GM19467 (cell line): ENCODE measurements at regions not wholly inside any gene's neighbourhood (a gene's known extent, or its start where the extent isn't known, plus 50 kb on each side); places are given as distances from the start of the nearest gene placed in this dataset.
"Not testable (repeated sequence)": the region's sequence is repeated elsewhere in the genome, so short reads cannot be mapped to it uniquely, and the experiment has no call there.

Experiments
- ATAC-seq: cut with Tn5 transposase; IDR thresholded peaks from one replicate; pipeline ENCODE4 v1.9.1; 2021; ENCODE audit warnings: mild to moderate bottlenecking, moderate library complexity; ENCODE audit not compliant: unreplicated experiment

- ATAC-seq = no peak
These were observed 286.5 kb upstream of the MGAT5 start for GRCh38 chr2:133967326-133967725.

DNA sequence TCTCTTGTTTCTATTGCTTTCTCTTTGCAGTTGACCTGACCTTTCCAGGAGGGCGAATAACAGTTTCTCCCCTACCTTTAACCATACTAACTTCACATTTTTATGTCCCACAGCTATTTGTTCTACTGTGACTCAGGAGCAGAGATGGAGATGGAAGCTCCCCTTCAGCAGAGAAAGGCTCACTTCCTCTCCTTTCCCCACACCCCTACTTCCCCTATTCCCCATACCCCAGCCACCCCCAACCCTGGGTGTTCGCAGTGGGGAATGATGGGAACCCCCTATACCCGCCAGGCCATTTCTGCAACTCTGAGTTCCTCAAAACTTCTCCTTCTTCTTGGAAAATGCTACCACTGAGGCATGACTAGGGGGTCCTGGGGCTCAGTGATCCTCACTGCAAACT is 285.4 kb upstream of the MGAT5 start:
- no peak for ATAC-seq

GRCh38 chr2:133970641-133971040 is 283.2 kb upstream of the MGAT5 start:
- no peak for ATAC-seq

- ATAC-seq = no peak
These were observed 281.6 kb upstream of the MGAT5 start for GRCh38 chr2:133972297-133972696.

DNA sequence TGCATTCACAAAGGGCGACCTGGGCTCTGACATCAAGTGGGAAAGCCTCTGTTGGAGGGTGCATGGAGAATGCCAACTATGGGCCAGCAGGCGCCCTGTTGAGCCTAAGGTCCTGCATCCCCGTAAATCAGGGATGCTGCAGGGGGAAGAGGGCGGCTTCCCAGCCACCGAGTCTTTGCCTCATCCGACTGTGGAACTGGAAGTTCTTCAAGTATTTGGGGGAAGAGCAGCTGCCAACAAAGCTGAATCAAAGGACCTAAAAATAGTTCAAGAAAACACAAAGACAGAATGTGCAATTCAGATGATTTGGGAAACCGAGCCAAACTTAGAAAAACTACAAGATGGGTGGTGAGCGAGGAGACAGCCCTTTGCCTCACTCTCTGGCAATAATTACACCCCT is 281.1 kb upstream of the MGAT5 start:
- no peak for ATAC-seq

GRCh38 chr2:133974353-133974752 is 279.5 kb upstream of the MGAT5 start:
- ATAC-seq = no peak

- ATAC-seq = no peak
These were observed 278.7 kb upstream of the MGAT5 start for GRCh38 chr2:133975135-133975534.

DNA sequence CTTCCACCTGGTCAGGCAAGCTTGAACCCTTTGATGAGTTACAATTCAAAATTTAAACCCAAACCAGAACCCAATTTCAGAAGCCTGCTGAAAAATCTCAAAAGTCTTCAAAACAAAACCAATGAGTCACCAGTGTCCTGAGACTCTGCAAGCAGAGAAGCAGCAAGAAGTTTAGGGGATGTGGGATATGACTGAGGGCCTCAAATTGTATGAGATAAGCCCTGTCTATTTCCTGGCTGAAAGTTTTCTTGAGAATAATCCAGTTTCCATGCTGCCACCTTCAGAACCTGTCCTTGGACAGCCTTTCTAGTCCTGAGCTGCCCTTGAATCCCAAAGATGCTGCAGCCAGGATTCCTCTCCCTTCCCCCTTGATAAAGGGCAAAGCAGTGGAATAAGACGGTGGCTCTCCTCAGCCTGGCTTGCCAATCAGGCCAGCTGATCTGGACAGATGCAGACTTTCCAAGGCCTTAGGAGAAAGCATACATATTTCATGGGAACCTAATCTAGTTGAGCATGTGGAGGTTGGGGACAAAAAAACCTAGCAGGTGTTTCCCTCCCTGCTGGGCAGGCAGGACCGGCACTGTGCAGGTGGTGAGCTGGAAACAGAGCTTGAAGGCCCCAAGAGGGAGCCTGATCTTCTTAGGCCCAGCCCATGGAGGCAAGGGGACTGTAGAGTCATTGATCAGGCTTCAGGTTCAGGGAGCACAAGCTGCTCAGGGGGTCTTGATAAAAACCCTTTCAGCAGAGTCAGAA is 278.0 kb upstream of the MGAT5 start:
- ATAC-seq = no peak

DNA sequence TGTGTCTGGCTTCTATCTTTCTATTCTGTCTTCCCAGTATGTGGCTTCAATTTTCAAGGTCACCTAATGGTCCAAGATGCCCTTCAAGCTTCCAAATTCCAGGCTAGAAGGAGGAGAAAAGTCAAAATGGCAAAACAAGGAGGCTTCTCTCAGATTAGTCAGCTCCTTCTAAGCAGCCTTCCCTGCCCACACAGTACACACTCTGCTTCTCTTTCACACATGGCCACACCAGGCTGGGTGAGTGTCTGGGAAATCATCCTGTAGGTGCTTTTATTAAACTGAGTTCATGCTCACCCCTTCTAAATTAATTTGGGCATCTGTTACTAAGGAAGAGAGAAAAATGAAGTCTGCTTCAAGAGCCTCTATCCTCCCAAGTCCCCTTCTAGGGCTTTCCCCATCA is 277.2 kb upstream of the MGAT5 start:
- ATAC-seq = no peak

DNA sequence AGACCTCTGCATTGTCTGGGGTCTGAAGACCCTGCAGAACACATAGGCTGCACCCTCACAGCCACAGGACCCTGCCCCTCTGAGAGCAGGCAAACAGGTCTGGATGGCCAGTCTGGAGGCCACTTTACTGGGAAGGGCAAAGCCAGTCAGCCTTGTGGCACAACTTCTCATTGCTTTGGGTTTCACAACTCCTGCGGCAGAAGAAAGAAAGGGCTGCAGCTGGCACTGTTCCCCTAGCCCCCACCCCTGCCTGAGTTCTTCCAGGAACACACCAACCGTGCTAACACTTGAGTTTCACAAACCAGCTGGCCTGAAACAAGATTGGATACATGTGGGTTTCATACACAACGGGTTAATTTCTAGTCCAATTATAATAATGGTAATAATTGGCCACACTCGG is 276.5 kb upstream of the MGAT5 start:
- no peak for ATAC-seq

DNA sequence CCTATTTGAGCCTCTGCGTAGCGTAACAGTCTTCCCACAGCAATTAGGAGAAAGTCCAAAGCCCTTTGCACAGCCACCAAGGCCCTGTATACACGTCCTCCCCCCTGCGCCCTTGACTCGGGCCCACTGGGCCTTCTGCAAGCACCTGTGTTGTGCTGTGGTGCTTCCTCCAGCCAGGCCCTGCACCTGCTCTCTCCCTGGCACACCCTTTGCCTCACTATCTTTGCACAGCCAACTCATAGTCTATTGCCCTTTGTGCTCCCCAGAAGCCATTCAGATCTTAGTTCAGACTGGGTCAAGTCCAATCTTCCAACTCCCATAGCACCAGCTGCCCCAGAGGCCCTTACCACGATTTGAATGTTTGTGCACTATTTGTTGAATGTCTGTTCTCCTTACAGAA is 271.6 kb upstream of the MGAT5 start:
- ATAC-seq = no peak

DNA sequence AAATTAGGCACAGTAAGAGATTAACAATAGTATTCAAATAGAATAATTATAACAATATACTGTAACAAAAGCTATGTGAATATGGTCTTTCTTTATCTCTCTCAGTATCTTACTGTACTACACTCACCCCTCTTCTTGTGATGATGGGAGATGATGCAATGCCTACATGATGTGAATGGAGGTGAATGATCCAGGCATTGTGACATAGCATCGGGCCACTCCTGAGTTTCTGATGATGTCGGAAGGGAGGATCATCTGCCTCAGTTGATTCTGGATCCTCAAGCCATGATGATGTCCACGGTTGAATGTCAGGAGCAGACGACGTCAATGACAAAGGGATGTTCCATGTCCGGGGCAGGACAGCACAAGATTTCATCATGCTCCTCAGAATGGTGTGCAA is 268.3 kb upstream of the MGAT5 start:
- ATAC-seq = no peak

DNA sequence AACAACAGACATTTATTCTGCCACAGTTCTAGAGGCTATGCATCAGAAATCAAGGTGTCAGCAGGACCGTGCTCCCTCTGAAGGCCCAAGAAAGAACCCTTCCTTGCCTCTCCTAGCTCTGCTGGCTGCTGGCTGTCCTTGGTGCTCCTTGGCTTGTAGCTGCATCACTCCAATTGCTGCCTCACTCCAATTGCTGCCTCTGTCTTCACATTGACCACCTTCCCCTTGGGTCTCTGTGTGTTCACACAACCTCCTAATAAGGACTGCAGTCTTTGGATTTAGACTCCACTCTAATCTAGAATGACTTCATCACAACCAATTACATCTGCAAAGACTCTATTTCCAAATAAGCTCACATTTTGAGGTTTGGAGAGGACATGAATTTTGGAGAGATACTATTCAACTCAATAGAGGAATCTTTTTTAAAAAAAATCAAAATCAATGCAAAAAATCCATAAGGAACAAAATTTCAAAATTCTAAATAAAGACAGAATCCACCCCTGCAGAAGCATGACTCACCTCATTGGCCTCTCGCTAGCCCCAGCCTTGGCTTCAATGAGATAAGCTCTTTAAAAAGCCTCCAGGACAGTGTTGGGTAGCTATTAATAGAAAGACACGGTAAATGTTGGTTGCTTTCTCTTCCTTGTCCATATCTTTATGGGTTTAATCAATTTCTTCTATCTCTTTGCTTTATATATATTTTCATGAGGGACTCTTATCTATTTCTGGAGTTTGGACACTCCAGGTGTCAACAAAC is 267.6 kb upstream of the MGAT5 start:
- ATAC-seq = no peak

DNA sequence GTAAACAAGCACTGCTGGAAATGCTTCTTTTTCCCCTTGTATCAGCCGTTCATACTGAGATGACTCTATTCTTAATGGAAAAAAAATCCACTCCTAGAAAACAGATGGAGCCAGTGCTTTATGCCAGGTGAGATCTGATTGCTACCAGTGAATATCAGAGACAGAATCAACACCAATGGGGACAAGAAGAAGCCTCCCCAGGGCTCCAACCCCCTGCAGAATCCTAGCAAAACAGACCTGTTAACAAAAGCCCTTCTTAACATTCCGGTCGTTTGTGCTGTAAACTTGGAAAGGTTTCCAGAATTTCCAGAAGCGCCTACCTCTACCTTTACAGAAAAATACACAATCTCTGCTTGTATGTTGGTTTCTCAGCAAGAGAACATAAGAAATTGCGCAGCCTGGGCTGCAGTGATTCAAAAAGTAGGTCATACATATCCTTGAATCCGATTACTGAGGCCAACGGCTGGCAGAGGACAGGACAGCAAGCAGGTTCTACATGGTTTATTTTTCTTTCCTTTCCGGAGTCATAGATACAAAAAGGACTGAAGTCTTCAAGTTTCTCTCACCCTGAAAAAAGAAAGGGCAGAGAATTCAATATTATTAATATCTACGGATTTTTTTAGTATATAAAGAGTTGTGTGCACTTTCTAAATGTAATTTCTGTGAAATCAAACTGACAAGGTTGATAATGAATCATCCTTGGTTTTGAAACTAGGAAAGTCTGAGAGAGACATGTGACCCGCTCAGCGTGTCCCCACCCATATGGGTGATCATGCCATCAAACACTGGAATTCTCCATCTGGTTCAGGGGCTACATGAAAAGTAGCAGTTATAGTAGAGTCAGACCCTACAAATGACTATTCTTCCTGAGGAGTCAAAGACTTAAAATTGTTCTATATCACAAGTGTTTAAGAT is 266.7 kb upstream of the MGAT5 start:
- ATAC-seq = no peak

DNA sequence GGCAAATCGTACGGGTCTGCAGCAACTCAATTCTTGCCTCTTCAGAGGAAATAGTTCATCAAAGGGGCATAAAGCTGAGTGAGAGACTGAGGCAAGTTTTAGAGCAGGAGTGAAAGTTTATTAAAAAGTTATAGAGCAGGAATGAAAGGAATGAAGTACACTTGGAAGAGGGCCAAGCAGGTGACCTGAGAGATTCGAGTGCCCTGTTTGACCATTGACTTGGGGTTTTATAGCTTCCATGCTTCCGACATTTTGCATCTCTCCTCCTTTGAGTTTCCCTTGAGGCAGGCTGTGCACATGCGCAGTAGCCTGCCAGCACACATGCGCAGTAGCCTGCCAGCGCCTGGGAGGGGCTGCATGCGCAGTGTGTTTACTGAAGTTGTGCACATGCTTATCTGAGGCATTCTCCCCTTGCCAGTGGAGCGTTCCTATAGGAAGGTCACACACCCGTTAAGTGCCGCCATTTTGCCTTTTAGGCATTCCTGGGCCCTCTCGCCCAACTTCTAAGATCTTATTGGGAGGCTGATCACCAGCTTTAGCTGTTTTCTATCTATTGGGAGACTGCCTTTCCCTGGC is 265.5 kb upstream of the MGAT5 start:
- ATAC-seq = no peak

DNA sequence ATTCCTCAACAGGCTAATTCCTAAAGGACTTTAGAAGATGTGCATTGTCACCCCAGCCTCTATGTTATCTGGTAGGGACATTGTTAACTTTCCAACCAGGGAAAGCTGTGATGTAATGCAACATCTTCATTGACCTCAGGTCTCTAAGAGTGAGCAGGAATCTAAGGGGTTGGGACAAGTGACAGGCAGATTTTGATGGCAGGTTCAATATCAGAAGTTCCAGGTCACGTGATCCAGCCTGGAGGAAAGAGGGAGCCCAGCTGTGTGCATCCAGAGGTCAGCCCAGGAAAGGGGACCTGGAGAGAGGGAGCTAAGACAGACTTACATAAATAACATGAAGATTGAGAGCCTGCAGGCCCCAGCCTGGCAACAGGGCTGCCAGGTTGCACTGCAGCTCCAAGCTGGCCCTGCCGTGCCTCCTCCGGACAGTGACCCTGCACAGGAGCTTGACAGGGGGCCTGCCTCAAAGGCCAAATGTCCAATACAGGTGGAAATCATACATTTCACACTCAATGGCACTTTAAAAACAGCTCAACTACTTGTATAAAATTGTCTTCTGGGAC is 262.2 kb upstream of the MGAT5 start:
- ATAC-seq = no peak

DNA sequence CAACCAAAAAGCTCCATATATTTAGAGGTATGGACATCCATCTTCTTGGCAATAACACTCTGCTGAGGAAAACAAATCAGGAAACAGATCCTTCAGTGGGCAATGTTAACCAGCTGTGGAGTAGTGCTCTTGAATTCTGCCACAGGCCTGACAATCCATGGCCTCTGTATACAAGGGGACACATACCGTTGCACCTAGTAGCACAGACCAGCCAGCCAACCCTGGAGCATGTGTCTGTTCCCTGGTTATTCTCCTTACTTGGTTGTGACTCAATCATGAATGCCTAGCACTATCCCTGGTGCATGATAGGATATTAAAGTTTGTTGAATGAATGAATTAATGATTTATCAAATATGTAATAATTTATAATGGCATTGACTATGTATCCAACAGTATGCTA is 261.4 kb upstream of the MGAT5 start:
- no peak for ATAC-seq

GRCh38 chr2:133993160-133993559 is 260.7 kb upstream of the MGAT5 start:
- ATAC-seq = no peak

DNA sequence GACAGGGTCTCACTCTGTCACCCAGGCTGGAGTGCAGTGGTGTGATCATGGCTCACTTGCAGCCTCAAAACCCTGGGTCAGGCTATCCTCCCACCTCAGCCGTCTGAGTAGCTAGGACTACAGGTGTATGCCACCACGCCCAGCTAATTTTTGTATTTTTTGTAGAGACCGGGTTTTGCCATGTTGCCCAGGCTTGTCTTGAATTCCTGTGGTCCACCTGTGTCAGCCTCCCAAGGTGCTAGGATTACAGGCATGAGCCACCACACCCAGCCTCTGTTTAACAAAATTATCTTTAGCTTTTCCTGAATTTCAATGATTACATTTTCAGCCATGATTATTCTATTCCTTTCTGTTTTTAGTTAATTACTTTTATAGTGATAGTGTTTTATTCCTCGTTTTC is 255.1 kb upstream of the MGAT5 start:
- not testable (repeated sequence) for ATAC-seq

- no peak for ATAC-seq
These were observed 251.5 kb upstream of the MGAT5 start for GRCh38 chr2:134002391-134002790.

GRCh38 chr2:134002921-134003320 is 251.0 kb upstream of the MGAT5 start:
- no peak for ATAC-seq
